BJ (cell line): ENCODE measurements at regions not wholly inside any gene's neighbourhood (a gene's known extent, or its start where the extent isn't known, plus 50 kb on each side); places are given as distances from the start of the nearest gene placed in this dataset.
"Not testable (repeated sequence)": the region's sequence is repeated elsewhere in the genome, so short reads cannot be mapped to it uniquely, and the experiment has no call there.

Source experiments
- CTCF ChIA-PET: fragments of 350-600 bp; formaldehyde crosslinking; extraction: SDS; loops from one replicate; lab custom pipeline; 2021; ENCODE audit warnings: antibody characterized with exemption, inconsistent platforms; lab: Yijun Ruan, JAX
- POLR2A ChIA-PET: fragments of 300-600 bp; sonication (Branson Sonifier 250); formaldehyde crosslinking; extraction: SDS; loops from one replicate; lab custom pipeline; 2021; ENCODE audit warnings: antibody characterized with exemption; lab: Charles Lee
- DNase-seq: peaks from one replicate; pipeline ENCODE4 v3.0.0-alpha.2; 2011; ENCODE audit warnings: low read depth
- H3K27me3 ChIP-seq: 2 replicates; pipeline ENCODE4 v1.6.0; 2011; ENCODE audit warnings: low read length; ENCODE audit not compliant: control insufficient read depth, insufficient read depth
- H3K36me3 ChIP-seq: 2 replicates; pipeline ENCODE4 v1.5.1; 2011; ENCODE audit warnings: low read length; ENCODE audit not compliant: control insufficient read depth, insufficient read depth
- H3K4me3 ChIP-seq: 2 replicates; pipeline ENCODE4 v1.5.1; 2011; ENCODE audit warnings: low read depth, mild to moderate bottlenecking, control low read depth, low read length
- CTCF ChIP-seq: IDR thresholded peaks from 2 replicates; pipeline ENCODE4 v1.5.1; 2011; ENCODE audit warnings: low read depth, mild to moderate bottlenecking, control low read depth, inconsistent platforms, low read length, moderate library complexity; ENCODE audit not compliant: insufficient read depth

GRCh38 chr1:113298941-113299340 lies 91.4 kb upstream of the MAGI3 start:
- CTCF ChIA-PET, result no interaction called here
- H3K4me3 ChIP-seq, result no peak overlapping the region

GRCh38 chr1:113302636-113303035 lies 87.7 kb upstream of the MAGI3 start:
- DNase-seq, result no peak
- Histone ChIP-seq H3K4me3 (no peak overlapping the region), H3K36me3 (no peaks in the 10 kb centered on the region), H3K27me3 (peaks cover 4% of the 10 kb centered on the region; the same call in 1 of the 2 replicates)
- TF ChIP-seq CTCF, result no peak
- ChIA-PET POLR2A (no interaction called here), CTCF (interaction anchor here (0.6 to 0.7 kb wide), 2 partner anchors 51 to 208 kb away, joined by 3 read pairs; no protein-coding TSS in a partner anchor)

More at GRCh38 chr1:113298941-113299340, 91.4 kb upstream of the MAGI3 start:
- no peak for TF ChIP-seq CTCF
- Histone ChIP-seq H3K27me3 (peaks cover 3% of the 10 kb centered on the region; the same call in 1 of the 2 replicates), H3K36me3 (no peaks in the 10 kb centered on the region)
- no peak for DNase-seq
- POLR2A ChIA-PET, result no interaction called here

GRCh38 chr1:113303267-113303666 lies 87.0 kb upstream of the MAGI3 start:
- Histone ChIP-seq H3K27me3 (peaks cover 4% of the 10 kb centered on the region; the same call in 1 of the 2 replicates), H3K4me3 (no peak overlapping the region), H3K36me3 (no peaks in the 10 kb centered on the region)
- TF ChIP-seq CTCF, result no peak
- DNase-seq, result no peak
- ChIA-PET POLR2A (no interaction called here), CTCF (interaction anchor here (0.6 kb wide), 1 partner anchor 52 kb away, joined by 3 read pairs; no protein-coding TSS in a partner anchor)

- POLR2A ChIA-PET, H3K4me3 ChIP-seq, DNase-seq, CTCF ChIA-PET, H3K36me3 ChIP-seq, H3K27me3 ChIP-seq: not testable (repeated sequence)
Measured at GRCh38 chr1:113305029-113305428, 85.3 kb upstream of the MAGI3 start.

- CTCF ChIA-PET, result no interaction called here
- POLR2A ChIA-PET, result no interaction called here
Measured at GRCh38 chr1:113307771-113308445, 82.4 kb upstream of the MAGI3 start.

GRCh38 chr1:113312651-113313050 lies 77.7 kb upstream of the MAGI3 start:
- POLR2A ChIA-PET, H3K4me3 ChIP-seq, H3K27me3 ChIP-seq, DNase-seq, H3K36me3 ChIP-seq, CTCF ChIA-PET: not testable (repeated sequence)

More at GRCh38 chr1:113307771-113308445, 82.4 kb upstream of the MAGI3 start:
- H3K36me3 ChIP-seq, result no peaks in the 10 kb centered on the region
- DNase-seq, result no peak
- peaks cover 3% of the 10 kb centered on the region; the same call in 1 of the 2 replicates for H3K27me3 ChIP-seq
- no peak overlapping the region for H3K4me3 ChIP-seq
- TF ChIP-seq CTCF, result no peak
